Vagina (tissue), 2 donors: ENCODE measurements at regions not wholly inside any gene's neighbourhood (a gene's known extent, or its start where the extent isn't known, plus 50 kb on each side); places are given as distances from the start of the nearest gene placed in this dataset.

ENCODE experiments used
- DNase-seq, 2 donors: peaks; one replicate each; pipeline ENCODE4 v3.0.0-alpha.2; 2017; ENCODE audit errors: extremely low spot score in 2 of 2
- H3K27ac ChIP-seq: fragments of 200-600 bp; sonication (generic); one replicate; pipeline ENCODE4 v1.5.1; 2019
- H3K27me3 ChIP-seq: fragments of 200-600 bp; sonication (generic); one replicate; pipeline ENCODE4 v1.5.1; 2019
- H3K36me3 ChIP-seq, 2 donors: fragments of 200-600 bp; sonication (generic); one replicate each; pipeline ENCODE4 v1.5.1; 2017 to 2019
- H3K4me1 ChIP-seq: fragments of 200-600 bp; sonication (generic); one replicate; pipeline ENCODE4 v1.5.1; 2019
- H3K4me3 ChIP-seq, 2 donors: fragments of 200-600 bp; sonication (generic); 1 replicate in 1 of 2; 2 replicates in 1 of 2; pipeline ENCODE4 v1.5.1; 2016 to 2019
- H3K9me3 ChIP-seq: fragments of 200-600 bp; sonication (generic); one replicate; pipeline ENCODE4 v1.5.1; 2019
- POLR2A ChIP-seq, 2 donors: fragments of 450-650 bp; IDR thresholded peaks; one replicate each; pipeline ENCODE4 v1.6.1; 2017; ENCODE audit warnings: antibody characterized with exemption in 2 of 2, mild to moderate bottlenecking in 2 of 2, moderate library complexity in 2 of 2
- POLR2AphosphoS5 ChIP-seq, 2 donors: sonication (generic); formaldehyde crosslinking; IDR thresholded peaks; one replicate each; pipeline ENCODE4 v1.9.0; 2017; ENCODE audit warnings: antibody characterized with exemption in 2 of 2, mild to moderate bottlenecking in 2 of 2, low read depth in 1 of 2; ENCODE audit not compliant: insufficient read depth in 1 of 2
- intact Hi-C: fragments of 100-400 bp; cut with DNase I; formaldehyde crosslinking; loops from one replicate; pipeline ENCODE4 v1.15.1; 2023
- TF ChIP-seq, protein P1 (sequence below), 3 experiments: fragments of 450-650 bp in 2 of 3; fragments of 200-600 bp in 1 of 3; sonication (generic) in 1 of 3; IDR thresholded peaks; one replicate each; pipeline ENCODE4 v1.5.1; 2017 to 2019; ENCODE audit warnings: antibody characterized with exemption in 3 of 3, mild to moderate bottlenecking in 2 of 3, moderate library complexity in 2 of 3

DNA sequence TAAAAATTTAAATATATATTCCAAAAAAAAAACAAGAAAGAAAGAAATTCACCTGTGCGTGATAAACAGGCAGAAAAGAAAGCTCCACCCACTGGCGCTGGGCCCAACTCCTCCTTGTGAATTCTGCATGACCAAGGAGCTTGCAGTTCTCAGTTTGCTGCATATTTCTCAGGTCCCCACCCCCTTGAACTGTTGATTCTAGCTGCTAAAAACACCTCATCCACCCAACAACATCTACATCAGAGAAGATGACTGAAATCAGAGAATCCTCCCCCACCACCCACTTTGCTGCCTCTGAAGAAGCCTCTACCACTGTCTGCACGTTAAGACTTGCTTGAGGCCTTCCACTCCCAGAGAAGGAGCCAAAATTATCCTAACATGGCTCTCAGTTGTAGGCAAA lies 104.8 kb downstream of the RGS2 start:
- no peak for DNase-seq
- Histone ChIP-seq H3K4me1 (no peaks in the 10 kb centered on the region), H3K9me3 (no peaks in the 10 kb centered on the region), H3K27me3 (no peaks in the 10 kb centered on the region), H3K36me3 (no peaks in the 10 kb centered on the region), H3K4me3 (no peak overlapping the region), H3K27ac (no peak overlapping the region)
- TF ChIP-seq, protein P1, sequence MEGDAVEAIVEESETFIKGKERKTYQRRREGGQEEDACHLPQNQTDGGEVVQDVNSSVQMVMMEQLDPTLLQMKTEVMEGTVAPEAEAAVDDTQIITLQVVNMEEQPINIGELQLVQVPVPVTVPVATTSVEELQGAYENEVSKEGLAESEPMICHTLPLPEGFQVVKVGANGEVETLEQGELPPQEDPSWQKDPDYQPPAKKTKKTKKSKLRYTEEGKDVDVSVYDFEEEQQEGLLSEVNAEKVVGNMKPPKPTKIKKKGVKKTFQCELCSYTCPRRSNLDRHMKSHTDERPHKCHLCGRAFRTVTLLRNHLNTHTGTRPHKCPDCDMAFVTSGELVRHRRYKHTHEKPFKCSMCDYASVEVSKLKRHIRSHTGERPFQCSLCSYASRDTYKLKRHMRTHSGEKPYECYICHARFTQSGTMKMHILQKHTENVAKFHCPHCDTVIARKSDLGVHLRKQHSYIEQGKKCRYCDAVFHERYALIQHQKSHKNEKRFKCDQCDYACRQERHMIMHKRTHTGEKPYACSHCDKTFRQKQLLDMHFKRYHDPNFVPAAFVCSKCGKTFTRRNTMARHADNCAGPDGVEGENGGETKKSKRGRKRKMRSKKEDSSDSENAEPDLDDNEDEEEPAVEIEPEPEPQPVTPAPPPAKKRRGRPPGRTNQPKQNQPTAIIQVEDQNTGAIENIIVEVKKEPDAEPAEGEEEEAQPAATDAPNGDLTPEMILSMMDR (IDR thresholded peaks at IDR 0.05): no peak
- no peak for TF ChIP-seq POLR2A (IDR thresholded peaks at IDR 0.05)
- TF ChIP-seq POLR2AphosphoS5 (IDR thresholded peaks at IDR 0.05; ENCODE audit: insufficient read depth in 1 of 2, low read depth in 1 of 2): no peak
- intact Hi-C loops: no loop called here

DNA sequence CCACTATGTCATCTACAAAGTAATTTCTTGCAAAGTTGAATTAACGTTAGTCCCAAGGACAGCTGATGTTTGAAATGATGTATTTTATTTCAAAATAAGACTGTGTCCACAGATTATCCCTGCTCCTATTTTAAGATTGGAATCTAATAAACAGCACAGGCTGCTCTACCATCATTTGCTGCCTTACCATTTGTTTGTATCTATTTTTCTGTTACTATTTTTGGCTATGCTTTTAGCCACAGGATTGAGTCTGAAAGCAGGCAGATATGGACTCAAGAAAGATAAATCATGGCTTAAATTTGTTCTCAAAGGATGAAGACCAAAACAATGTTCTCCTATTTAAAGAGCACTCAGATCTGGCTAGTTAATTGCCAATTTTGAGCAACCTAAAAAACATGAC lies 105.3 kb downstream of the RGS2 start:
- H3K27me3 ChIP-seq: no peaks in the 10 kb centered on the region
- no peaks in the 10 kb centered on the region for H3K4me1 ChIP-seq
- DNase-seq: no peak
- H3K9me3 ChIP-seq: no peaks in the 10 kb centered on the region
- intact Hi-C loops: no loop called here
- TF ChIP-seq POLR2AphosphoS5 (IDR thresholded peaks at IDR 0.05; ENCODE audit: insufficient read depth in 1 of 2, low read depth in 1 of 2) (no peak), POLR2A (IDR thresholded peaks at IDR 0.05) (no peak)
- TF ChIP-seq, protein P1 (IDR thresholded peaks at IDR 0.05): no peak
- H3K27ac ChIP-seq: no peak overlapping the region
- H3K4me3 ChIP-seq: no peak overlapping the region
- no peaks in the 10 kb centered on the region for H3K36me3 ChIP-seq

DNA sequence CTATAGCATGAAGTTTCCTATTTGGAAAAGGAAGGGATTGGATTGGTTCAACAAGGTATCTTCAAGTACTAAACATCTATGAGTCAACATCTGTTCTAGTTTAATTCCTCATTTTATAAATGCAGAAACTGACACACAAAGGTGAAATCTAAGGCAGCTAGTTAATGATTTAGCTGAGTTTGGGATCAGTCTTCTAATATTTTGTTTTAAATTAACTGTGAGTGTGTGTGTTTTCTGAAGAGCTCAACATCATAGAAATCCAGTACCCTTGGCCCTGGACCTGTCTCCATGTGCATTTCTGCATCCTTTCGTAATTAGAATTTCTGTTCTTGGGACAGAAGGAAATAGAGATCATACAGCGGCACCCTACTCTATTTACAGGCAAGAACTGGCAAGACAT lies 105.9 kb downstream of the RGS2 start:
- H3K4me1 ChIP-seq: no peaks in the 10 kb centered on the region
- H3K27me3 ChIP-seq: no peaks in the 10 kb centered on the region
- TF ChIP-seq POLR2AphosphoS5 (IDR thresholded peaks at IDR 0.05; ENCODE audit: insufficient read depth in 1 of 2, low read depth in 1 of 2) (no peak), POLR2A (IDR thresholded peaks at IDR 0.05) (no peak)
- TF ChIP-seq, protein P1 (IDR thresholded peaks at IDR 0.05): no peak
- no peaks in the 10 kb centered on the region for H3K9me3 ChIP-seq
- intact Hi-C loops: no loop called here
- H3K4me3 ChIP-seq: no peak overlapping the region
- H3K27ac ChIP-seq: no peak overlapping the region
- no peaks in the 10 kb centered on the region for H3K36me3 ChIP-seq
- DNase-seq: no peak

DNA sequence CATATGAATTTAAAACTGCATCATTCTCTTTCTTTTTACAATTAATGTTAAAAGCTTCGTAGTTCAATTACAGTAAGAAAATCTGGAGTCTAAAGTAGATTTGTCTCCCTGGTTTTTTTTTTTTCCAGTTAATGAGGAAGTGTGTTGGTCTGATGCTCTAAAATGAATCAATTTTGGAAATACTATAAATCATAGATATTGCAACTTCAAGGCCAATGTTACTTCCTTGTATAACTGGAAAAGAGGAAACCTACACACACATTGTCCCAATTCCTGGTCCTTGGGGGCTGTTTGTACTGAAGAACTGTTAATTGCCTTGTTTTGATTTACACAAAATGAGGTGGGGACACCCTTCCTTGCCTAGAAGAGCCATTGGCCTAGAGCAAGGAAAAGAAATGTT lies 107.2 kb downstream of the RGS2 start:
- TF ChIP-seq POLR2A (IDR thresholded peaks at IDR 0.05): no peak
- no peak for TF ChIP-seq POLR2AphosphoS5 (IDR thresholded peaks at IDR 0.05; ENCODE audit: insufficient read depth in 1 of 2, low read depth in 1 of 2)
- TF ChIP-seq, protein P1 (IDR thresholded peaks at IDR 0.05): no peak
- no peaks in the 10 kb centered on the region for H3K4me1 ChIP-seq
- H3K27me3 ChIP-seq: no peaks in the 10 kb centered on the region
- intact Hi-C loops: no loop called here
- H3K9me3 ChIP-seq: no peaks in the 10 kb centered on the region
- no peak overlapping the region for H3K27ac ChIP-seq
- DNase-seq: no peak
- no peaks in the 10 kb centered on the region for H3K36me3 ChIP-seq
- no peak overlapping the region for H3K4me3 ChIP-seq

DNA sequence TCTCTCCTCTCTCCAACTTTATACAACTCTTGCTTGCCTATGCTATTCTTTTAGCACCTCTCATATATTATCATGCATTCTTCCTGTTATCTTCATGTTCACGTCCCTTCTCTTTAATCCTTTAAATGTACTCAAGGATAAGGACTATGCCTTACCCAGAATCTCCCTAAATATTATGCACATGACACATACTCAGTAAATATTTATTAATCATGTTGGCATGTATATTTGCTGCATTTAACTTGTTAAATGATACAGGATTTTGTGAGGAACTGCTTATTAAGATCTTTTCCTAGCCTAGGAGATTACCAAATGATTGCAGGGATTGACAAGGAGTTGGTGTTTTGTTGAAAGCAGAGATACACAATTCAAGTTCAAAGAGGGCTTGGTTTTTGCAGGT lies 109.4 kb downstream of the RGS2 start:
- intact Hi-C loops: no loop called here
- TF ChIP-seq, protein P1 (IDR thresholded peaks at IDR 0.05): no peak
- TF ChIP-seq POLR2AphosphoS5 (IDR thresholded peaks at IDR 0.05; ENCODE audit: insufficient read depth in 1 of 2, low read depth in 1 of 2) (no peak), POLR2A (IDR thresholded peaks at IDR 0.05) (no peak)
- no peaks in the 10 kb centered on the region for H3K36me3 ChIP-seq
- H3K27me3 ChIP-seq: no peaks in the 10 kb centered on the region
- no peaks in the 10 kb centered on the region for H3K9me3 ChIP-seq
- DNase-seq: no peak
- no peak overlapping the region for H3K27ac ChIP-seq
- H3K4me3 ChIP-seq: no peak overlapping the region
- no peaks in the 10 kb centered on the region for H3K4me1 ChIP-seq
